ENCODE measurements at regions not wholly inside any gene's neighbourhood (a gene's known extent, or its start where the extent isn't known, plus 50 kb on each side); places are given as distances from the start of the nearest gene placed in this dataset.
"Not testable (repeated sequence)": the region's sequence is repeated elsewhere in the genome, so short reads cannot be mapped to it uniquely, and the experiment has no call there.

DNA sequence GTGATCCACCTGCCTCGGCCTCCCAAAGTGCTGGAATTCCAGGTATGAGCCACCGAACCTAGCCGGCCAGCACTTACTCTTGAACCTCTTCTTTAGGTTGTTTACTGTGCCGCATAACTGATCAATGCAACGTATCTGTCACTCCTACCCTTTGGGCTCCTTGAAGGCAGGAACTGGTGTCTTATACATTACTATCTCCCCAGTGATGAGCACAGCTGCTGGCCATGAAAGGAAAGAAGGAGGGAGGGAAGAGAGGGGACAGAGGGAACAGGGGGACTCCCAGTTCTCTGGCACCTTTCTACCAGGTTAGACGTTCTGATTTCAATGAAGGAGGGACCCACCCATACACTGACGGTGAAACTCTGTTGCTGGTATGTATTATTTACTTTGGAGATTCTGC is 111.8 kb upstream of the NANOS1 start:
- no peak for DNase-seq

GRCh38 chr10:118918116-118918515 is 111.4 kb upstream of the NANOS1 start:
- no peak for DNase-seq

GRCh38 chr10:118918587-118918986 is 110.9 kb upstream of the NANOS1 start:
- peak; percentile 12 to 26 for DNase-seq

DNA sequence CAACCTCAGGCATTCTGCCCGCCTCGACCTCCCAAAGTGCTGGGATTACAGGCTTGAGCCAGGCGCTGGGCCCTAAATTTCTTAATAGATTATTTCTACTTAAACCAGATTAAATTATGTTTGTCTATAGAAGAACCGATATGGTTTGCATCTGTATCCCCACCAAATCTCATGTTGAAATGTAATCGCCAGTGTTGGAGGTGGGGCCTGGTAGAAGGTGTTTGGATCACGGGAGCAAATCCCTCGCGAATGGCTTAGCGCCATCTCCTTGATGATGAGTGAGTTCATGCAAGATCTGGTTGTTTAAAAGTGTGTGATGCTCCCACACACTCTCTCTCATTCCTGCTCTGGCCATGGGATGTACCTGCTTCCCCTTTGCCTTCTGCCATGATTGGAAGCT is 109.3 kb upstream of the NANOS1 start:
- DNase-seq: no peak

DNA sequence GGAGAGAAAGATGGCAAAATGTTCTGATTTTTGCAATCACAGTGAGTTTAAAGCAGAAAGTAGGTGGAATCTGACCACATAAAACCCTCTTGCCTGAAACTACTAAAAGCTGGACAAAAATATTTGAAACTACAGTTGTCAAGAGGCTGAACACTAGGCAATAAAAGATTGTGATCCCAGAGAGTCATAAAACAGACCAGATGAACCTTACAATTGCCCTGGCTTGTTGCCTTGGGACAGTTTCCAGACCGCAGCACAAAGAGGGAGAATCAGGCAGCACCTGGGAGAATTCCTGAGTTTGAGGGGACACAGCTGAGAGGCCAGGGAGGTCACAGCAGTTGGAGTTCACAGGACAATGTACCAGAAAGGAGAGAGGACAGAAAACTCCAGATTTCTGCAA is 107.3 kb upstream of the NANOS1 start:
- DNase-seq: no peak

DNA sequence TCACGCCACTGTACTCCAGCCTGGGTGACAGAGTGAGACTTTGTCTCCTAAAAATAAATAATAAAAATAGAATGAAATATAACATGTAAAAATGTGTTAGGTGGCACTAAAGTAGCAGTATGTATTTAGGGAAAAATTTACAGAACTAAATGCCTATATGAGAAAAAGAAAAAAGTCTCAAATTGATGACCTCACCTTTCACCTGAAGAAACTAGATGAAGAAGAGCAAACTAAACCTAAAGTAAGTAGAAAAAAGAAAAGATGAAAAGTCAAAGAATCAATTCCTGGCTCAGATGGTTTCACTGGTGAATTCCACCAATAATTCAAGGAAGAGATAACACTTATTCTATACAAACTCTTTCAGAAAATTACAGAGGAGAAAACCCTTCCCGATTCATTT is 106.5 kb upstream of the NANOS1 start:
- no peak for DNase-seq

- DNase-seq: no peak
Observed at GRCh38 chr10:118924493-118924892, 105.0 kb upstream of the NANOS1 start.

DNA sequence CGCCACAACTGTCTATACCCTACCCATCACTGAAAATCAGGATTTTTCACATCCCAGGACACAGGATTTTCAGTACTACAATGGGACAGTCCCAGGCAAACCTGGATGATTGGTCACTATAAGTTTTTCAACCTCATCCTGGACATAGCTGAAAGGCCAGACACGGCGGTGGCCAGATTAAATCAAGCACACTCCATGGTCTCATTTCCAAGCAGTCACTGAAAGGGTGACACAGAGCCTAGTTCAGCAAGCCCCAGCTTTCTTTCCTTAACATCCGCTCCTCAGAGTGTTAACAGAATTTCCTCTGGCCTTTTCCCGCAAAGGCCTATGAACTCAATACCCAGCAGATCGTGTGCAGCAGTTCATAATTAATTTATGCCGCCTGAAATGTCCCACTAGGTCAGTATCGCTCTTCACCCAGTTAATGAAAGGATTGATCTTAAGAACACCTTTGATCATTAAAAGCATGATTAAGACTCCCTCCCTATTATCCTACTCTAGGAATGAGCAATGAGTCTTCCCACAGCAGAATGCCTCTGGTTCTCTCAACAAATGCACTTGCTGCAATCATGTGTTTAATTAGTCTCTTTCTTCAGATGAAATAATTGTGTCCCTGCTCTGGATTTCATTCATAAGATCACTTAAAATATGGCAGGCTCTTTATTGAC is 104.0 kb upstream of the NANOS1 start:
- DNase-seq: no peak

DNA sequence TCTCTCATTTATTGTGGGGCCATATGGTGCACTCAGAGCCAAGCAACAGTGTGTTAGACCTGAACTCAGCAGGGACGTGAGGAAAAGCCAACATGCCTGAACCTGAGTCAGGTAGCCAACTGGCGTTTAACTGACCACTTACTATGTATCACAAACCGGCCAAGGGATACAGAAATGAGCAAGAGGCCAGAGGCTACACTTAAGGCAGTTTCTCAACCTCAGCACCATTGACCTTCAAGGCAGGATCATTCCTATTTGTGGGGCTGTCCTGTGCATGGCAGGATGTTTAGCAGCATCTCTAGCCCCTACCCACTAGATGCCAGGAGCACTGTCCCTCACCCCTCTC is 103.5 kb upstream of the NANOS1 start:
- DNase-seq: no peak

- DNase-seq: no peak
Observed at GRCh38 chr10:118926441-118926840, 103.1 kb upstream of the NANOS1 start.

DNA sequence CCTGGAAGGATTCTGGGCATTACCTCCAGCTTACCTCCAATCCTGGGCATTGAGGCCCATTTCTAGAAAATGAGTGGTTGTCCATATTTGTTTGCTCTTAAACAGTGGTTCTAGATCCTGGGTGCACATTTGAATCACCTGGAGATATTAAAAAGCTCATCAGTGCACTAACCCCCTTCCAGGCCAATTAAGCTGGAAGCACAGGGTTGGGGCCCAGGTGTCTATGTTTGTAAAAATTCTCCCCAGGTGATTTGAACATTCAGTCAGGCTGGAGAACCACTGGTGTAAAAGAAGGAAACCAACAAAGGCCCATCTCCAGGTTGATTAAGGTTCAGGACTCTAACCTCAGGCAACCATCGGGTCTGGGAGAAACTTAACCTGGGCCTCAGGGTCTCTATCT is 102.6 kb upstream of the NANOS1 start:
- no peak for DNase-seq

DNA sequence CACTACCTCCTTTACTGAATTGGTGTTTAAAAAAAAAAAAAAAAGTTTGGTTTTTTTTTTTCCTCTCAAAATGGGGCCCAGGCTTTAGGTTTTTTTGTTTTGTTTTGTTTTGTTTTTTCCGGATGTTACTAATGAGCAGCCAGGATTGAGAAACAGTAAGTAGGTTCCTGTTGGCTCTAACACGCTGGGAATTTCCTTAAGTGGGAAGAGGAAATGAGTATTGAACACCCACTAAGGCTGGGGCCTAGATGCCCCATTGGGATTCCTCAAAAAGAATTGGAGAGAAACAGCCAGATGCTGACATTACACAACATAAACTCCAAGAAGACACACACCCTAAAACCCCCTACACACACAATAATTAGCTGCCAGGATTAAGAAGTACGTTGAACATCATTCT is 102.2 kb upstream of the NANOS1 start:
- peak; percentile 79 to 88 for DNase-seq

- no peak for DNase-seq
Observed at GRCh38 chr10:118930614-118931013, 98.9 kb upstream of the NANOS1 start.

- no peak for DNase-seq
Observed at GRCh38 chr10:118931436-118931835, 98.1 kb upstream of the NANOS1 start.

DNA sequence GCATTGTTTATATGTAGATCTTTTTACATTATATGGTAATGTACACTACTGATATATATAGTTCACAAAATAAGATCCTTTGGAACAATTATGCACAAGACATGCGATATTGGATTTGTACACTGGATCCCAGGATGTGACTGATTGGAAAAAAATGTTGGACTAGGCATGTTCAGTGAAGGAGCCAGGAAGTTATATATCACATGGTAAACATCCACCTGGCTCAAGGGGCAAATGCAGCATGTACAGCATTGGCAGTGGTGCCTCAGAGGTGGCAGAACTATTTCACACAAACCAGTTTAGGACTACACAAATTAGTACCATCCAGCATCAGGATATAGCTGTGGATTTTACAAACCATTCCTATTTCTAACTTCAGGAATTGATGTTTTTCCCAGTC is 97.4 kb upstream of the NANOS1 start:
- not testable (repeated sequence) for DNase-seq

GRCh38 chr10:118937226-118937625 is 92.3 kb upstream of the NANOS1 start:
- no peak for DNase-seq

DNA sequence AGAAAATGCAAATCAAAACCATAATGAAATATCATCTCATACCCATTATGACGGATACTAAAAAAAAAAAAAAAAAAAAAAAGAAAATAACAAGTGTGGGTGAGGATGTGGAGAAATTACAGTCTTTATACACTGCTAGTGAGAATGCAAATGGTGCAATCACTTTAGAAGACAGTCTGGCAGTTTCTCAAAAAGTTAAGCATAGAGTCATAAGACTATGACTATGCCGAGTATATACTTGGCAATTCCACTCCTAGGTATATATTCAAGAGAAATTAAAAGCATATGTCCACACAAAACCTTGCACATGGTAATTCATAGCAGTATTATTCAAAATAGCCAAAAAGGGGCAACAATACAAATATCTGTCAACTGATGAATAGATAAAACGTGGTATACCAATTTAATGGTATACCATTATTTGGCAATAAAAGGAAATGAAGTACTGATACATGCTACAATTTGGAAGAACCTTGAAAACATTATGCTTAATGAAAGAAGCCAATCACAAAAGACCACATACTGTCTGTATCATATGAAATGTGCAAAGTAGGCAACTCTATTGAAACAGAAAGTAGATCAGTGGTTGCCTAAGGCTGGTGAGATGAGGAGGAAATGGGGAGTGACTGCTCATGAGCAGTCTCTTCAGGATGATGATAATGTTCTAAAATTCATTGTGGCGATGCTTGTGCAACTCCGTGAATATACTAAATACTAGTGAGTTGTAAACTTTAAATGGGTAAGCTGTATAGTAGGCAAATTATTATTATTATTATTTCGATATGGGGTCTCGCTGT is 90.1 kb upstream of the NANOS1 start:
- DNase-seq: peak; percentile 65 to 67

GRCh38 chr10:118940386-118940785 is 89.1 kb upstream of the NANOS1 start:
- DNase-seq: no peak

GRCh38 chr10:118943253-118943652 is 86.3 kb upstream of the NANOS1 start:
- DNase-seq: no peak

- no peak for DNase-seq
Observed at GRCh38 chr10:118944959-118945633, 84.4 kb upstream of the NANOS1 start.

DNA sequence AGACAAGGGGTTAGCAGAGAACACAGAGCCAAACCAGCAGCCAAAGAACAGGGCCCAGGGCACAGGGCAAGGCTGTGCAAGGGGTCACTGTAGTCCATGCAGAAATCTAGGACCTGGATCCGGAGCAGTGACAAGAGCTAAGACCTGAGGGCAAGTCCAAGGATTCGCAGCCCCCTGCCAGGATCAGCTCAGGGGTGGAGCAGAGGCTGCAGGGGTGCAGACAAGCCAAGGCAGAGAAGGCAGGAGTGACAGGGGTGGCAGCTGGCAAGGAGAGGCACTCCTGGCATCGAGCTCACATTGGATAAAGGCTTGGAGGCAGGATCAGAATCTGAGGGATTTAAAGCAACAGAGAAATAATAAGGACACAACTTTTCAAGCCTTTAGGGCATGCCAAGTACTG is 80.7 kb upstream of the NANOS1 start:
- DNase-seq: no peak

DNA sequence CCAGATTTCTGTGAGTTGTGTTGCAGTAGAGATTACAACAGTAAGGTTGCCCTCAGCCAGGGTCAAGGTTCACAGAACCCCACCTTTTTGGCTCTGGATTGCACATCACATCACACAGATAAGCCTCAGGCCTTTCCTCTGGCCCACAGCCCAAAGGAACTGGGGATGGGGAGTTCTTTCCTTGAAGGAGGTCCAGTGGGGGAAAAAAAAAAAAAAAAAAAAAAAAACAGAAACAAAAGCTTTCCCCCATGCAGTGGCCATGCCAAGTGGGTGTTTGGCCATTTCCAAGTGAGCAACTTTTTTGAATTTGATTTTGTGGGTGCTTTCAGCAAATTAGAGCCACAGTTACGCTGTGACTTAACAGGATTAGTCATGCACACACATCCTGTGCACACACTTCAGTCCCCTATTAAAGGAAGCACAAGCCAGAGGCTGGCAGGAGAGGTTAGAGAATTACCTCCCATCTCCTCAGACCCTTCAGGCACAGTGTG is 79.3 kb upstream of the NANOS1 start:
- DNase-seq: peak; percentile 48 to 64

GRCh38 chr10:118950997-118951637 is 78.4 kb upstream of the NANOS1 start:
- no peak for DNase-seq

Measured in inflammatory macrophage (primary cell).